GM08714 (cell line): ENCODE measurements at regions not wholly inside any gene's neighbourhood (a gene's known extent, or its start where the extent isn't known, plus 50 kb on each side); places are given as distances from the start of the nearest gene placed in this dataset.
"Not testable (repeated sequence)": the region's sequence is repeated elsewhere in the genome, so short reads cannot be mapped to it uniquely, and the experiment has no call there.

Source experiments
- H3K4me3 ChIP-seq: fragments of 200-500 bp; sonication (Bioruptor generic); 2 replicates; pipeline ENCODE4 v1.5.1; 2014; ENCODE audit warnings: mild to moderate bottlenecking, low read length, inconsistent platforms
- ZNF274 ChIP-seq: IDR thresholded peaks from 2 replicates; pipeline ENCODE4 v1.6.1; 2012; ENCODE audit warnings: mild to moderate bottlenecking, low read depth, low read length

DNA sequence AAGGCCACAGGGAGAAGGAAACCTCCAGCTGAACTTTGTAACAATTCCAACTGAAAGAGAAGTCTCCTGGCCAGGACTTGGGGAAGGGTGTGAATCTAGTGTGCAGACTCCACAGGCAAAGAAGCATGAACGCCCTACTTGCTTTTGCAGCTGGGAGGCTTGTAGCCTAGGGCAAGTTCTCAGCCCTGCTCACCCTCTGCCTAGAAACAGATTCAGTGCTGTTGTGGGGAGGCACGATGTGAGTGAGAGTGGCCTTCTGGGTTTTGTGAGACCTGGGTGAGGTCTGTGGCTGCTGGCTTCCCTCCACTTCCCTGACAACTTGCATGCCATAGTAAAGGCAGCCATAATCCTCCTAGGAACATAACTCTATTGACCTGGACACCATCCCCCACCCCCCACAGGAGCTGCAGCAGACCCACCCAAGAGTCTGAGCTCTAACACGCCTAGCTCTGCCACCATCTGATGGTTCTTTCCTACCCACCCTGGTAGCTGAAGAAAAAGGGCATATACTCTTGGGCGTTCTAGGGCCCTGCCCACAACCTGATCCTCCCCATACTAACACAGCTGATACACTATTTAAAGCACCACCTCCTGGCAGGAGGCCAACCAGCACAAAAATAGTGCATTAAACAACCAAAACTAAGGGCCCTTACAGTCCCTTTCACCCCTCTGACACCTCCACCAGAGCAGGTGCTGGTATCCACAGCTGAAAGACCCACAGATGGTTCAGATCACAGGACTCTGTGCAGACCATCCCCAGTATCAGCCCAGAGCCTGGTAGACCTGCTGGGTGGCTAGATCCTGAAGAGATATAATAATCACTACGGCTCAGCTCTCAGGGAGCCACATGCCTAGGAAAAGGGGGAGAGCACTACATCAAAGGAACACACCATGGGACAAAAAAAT is 426.5 kb downstream of the IGSF11 start:
- TF ChIP-seq ZNF274: no peak
- H3K4me3 ChIP-seq: no peak overlapping the region

DNA sequence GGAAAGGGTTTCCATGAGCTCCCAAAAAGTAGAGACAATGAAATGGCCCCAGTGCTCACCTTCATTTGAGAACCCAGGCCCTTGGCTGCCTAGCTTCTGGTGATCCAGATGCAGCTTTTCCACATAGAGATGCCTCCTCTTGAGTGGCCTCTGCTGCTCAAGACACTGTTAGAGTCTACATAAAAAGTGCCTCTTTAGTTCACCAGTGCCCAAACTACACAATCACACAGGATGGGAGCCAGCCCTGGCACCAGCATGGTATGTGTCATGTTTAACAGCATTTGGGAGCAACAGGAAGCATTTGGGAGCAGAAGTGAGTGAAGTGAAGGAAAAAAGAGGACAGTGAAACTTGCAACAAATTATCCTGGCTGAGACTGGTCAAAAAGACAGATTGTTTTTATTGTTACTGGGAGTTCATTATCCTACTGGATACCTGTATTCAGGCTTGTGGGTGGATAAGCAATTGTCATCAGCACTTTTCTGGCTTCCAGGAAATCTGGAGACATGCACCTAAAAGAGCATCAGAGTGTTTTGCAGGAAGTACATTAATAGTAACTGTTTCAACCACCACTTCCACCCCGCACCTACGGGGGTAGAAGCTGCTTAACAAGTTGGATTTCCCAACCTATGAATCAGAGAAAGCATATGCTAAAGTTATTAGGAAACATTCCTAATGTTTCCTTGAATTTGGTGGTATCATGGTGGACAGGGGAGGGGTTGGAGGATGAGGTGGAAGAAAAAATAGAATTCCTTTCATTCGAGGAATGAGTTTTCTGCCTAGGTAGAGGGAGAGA is 416.2 kb downstream of the IGSF11 start:
- TF ChIP-seq ZNF274: no peak
- H3K4me3 ChIP-seq: no peak overlapping the region

DNA sequence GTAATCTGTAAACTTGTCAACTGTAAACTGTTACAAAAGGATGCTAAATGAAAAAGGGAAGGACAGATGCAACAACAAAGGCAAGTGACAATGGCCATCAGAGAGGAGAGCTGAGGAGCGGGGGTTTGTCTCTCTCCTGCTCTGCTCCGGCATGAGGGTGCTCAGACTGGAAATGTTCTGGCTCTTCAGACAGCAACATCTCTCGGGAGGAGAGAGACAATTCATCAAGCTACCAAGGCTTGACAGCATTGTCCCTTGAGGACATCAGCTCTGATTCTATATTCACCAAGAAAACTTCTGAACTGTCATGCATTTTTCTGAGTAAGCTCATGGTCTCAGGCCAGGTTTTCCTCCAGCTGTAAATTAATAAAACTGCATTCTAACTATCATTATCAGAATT is 408.2 kb downstream of the IGSF11 start:
- TF ChIP-seq ZNF274: no peak
- no peak overlapping the region for H3K4me3 ChIP-seq

DNA sequence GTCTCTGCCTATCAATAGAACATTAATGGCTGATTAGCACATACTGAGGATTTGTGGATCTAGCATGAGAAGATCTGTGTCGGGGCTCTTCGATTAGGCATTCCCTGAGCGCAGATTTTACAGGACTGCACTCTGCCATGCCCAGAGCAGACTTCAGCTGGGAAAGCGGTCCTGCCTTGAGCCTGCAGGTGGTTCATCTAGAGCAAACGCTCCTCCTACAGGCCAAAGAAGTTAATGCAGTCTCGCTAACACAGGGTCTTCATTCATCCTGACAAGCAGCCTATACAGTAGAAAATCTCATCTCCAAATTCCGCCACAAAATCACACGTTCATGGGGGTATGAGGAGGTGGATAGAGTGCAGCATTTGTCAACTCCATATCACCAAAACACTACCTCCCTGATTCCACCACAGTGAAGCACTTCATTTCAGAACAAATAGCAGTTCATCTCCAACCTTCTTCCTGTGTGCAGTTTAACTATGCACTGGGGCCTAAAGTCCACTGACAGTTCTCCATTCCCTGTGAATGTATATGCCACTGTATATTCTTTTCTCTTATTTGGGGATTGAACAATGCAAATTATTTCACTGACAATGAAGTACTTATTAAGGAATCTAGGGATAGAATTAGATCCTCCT is 405.8 kb downstream of the IGSF11 start:
- H3K4me3 ChIP-seq: no peak overlapping the region
- TF ChIP-seq ZNF274: no peak

- H3K4me3 ChIP-seq: no peak overlapping the region
- no peak for TF ChIP-seq ZNF274
Observed at GRCh38 chr3:118629821-118630220, 404.8 kb downstream of the IGSF11 start.

DNA sequence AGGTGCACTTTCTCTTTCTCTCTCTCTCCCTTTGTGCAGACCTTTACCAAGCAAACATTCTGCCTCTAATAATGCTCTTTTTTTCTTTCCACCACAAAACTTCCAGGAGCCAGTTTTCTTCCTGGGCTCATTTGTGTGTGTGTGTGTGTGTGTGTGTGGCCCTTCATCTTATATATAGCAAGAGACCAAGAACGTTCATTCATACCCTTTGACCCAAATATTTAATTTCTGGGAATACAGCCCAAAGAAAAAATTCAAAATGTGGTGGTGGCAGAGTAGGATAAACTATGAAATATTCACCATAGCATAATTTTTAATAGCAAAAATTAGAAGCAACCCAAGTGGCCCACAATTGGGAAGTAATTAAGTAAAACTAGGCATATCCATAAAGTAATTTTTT is 398.9 kb downstream of the IGSF11 start:
- no peak for TF ChIP-seq ZNF274
- H3K4me3 ChIP-seq: no peak overlapping the region

- no peak overlapping the region for H3K4me3 ChIP-seq
- TF ChIP-seq ZNF274: no peak
Observed at GRCh38 chr3:118636841-118637240, 397.8 kb downstream of the IGSF11 start.

GRCh38 chr3:118637846-118638245 is 396.8 kb downstream of the IGSF11 start:
- TF ChIP-seq ZNF274: no peak
- no peak overlapping the region for H3K4me3 ChIP-seq

GRCh38 chr3:118641608-118642007 is 393.0 kb downstream of the IGSF11 start:
- no peak overlapping the region for H3K4me3 ChIP-seq
- TF ChIP-seq ZNF274: no peak

- TF ChIP-seq ZNF274: no peak
- no peak overlapping the region for H3K4me3 ChIP-seq
Observed at GRCh38 chr3:118671192-118671591, 363.5 kb downstream of the IGSF11 start.

GRCh38 chr3:118675305-118675704 is 359.3 kb downstream of the IGSF11 start:
- TF ChIP-seq ZNF274: no peak

GRCh38 chr3:118678663-118679062 is 356.0 kb downstream of the IGSF11 start:
- H3K4me3 ChIP-seq: not testable (repeated sequence)

More at GRCh38 chr3:118675305-118675704, 359.3 kb downstream of the IGSF11 start:
- H3K4me3 ChIP-seq: no peak overlapping the region

GRCh38 chr3:118682921-118683320 is 351.7 kb downstream of the IGSF11 start:
- no peak for TF ChIP-seq ZNF274
- H3K4me3 ChIP-seq: no peak overlapping the region

DNA sequence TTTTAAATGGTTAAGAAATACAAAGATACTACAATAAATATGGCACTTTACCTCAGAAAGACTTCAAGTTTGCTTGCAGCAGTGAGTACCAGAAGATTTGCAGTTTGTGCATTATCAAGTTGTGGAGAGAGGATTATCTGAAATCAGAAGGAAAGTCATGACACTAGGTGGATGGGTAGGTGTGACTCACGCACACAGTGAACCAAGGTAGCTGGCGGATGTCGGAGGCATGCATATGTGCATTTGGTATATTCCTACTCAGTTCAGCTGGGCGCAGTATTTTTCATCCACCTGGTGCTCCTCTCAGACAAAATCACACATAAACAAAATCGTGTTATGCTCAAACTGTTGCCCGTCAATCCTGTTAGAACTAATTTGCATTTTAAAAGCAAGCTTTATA is 351.0 kb downstream of the IGSF11 start:
- no peak for TF ChIP-seq ZNF274
- H3K4me3 ChIP-seq: no peak overlapping the region
